ENCODE measurements at regions not wholly inside any gene's neighbourhood (a gene's known extent, or its start where the extent isn't known, plus 50 kb on each side); places are given as distances from the start of the nearest gene placed in this dataset.
"Not testable (repeated sequence)": the region's sequence is repeated elsewhere in the genome, so short reads cannot be mapped to it uniquely, and the experiment has no call there.

- Mint-ChIP-seq H3K27ac (no peak overlapping the region), H3K4me3 (no peak overlapping the region), H3K9me3 (no peaks in the 10 kb centered on the region), H3K36me3 (ENCODE audit: low read depth) (no peaks in the 10 kb centered on the region), H3K27me3 (no peaks in the 10 kb centered on the region), H3K4me1 (no peaks in the 10 kb centered on the region)
- intact Hi-C loops (cut with micrococcal nuclease): no loop called here
- ATAC-seq (ENCODE audit: low read depth) (no peak), DNase-seq (no peak)
- CTCF ChIA-PET: no interaction called here
- POLR2A ChIA-PET: no interaction called here
- no peak for TF ChIP-seq CTCF (IDR thresholded peaks at IDR 0.05)
Measured at GRCh38 chr1:196009362-196009761, 598.9 kb downstream of the KCNT2 start.

GRCh38 chr1:196007763-196008162, 600.5 kb downstream of the KCNT2 start:
- no peak for TF ChIP-seq CTCF (IDR thresholded peaks at IDR 0.05)
- Mint-ChIP-seq H3K27ac (no peak overlapping the region), H3K36me3 (ENCODE audit: low read depth) (no peaks in the 10 kb centered on the region), H3K4me1 (no peaks in the 10 kb centered on the region), H3K9me3 (no peaks in the 10 kb centered on the region), H3K27me3 (no peaks in the 10 kb centered on the region), H3K4me3 (no peak overlapping the region)
- ChIA-PET POLR2A (no interaction called here), CTCF (no interaction called here)
- DNase-seq: no peak
- intact Hi-C loops (cut with micrococcal nuclease): no loop called here
- ATAC-seq (ENCODE audit: low read depth): no peak

GRCh38 chr1:196005426-196005825, 602.8 kb downstream of the KCNT2 start:
- H3K27ac Mint-ChIP-seq: no peak overlapping the region
- no peaks in the 10 kb centered on the region for H3K36me3 Mint-ChIP-seq (ENCODE audit: low read depth)
- H3K4me1 Mint-ChIP-seq: no peaks in the 10 kb centered on the region
- intact Hi-C loops (cut with micrococcal nuclease): no loop called here
- no peaks in the 10 kb centered on the region for H3K27me3 Mint-ChIP-seq
- ATAC-seq (ENCODE audit: low read depth): no peak
- H3K9me3 Mint-ChIP-seq: no peaks in the 10 kb centered on the region
- no peak for DNase-seq
- TF ChIP-seq CTCF (IDR thresholded peaks at IDR 0.05): no peak
- H3K4me3 Mint-ChIP-seq: no peak overlapping the region
- ChIA-PET POLR2A (no interaction called here), CTCF (no interaction called here)

GRCh38 chr1:196004388-196004787, 603.9 kb downstream of the KCNT2 start:
- H3K27me3 Mint-ChIP-seq; DNase-seq; H3K4me1 Mint-ChIP-seq; H3K27ac Mint-ChIP-seq; H3K36me3 Mint-ChIP-seq (ENCODE audit: low read depth); H3K4me3 Mint-ChIP-seq; H3K9me3 Mint-ChIP-seq; ATAC-seq (ENCODE audit: low read depth); POLR2A ChIA-PET; CTCF ChIA-PET; intact Hi-C loops (cut with micrococcal nuclease): not testable (repeated sequence)

GRCh38 chr1:196002906-196003305, 605.3 kb downstream of the KCNT2 start:
- Mint-ChIP-seq H3K27ac (no peak overlapping the region), H3K36me3 (ENCODE audit: low read depth) (no peaks in the 10 kb centered on the region), H3K27me3 (no peaks in the 10 kb centered on the region), H3K4me3 (no peak overlapping the region), H3K4me1 (no peaks in the 10 kb centered on the region), H3K9me3 (no peaks in the 10 kb centered on the region)
- DNase-seq: no peak
- POLR2A ChIA-PET: no interaction called here
- CTCF ChIA-PET: no interaction called here
- intact Hi-C loops (cut with micrococcal nuclease): no loop called here
- no peak for TF ChIP-seq CTCF (IDR thresholded peaks at IDR 0.05)
- no peak for ATAC-seq (ENCODE audit: low read depth)

- H3K36me3 Mint-ChIP-seq (ENCODE audit: low read depth); intact Hi-C loops (cut with micrococcal nuclease); POLR2A ChIA-PET; H3K27ac Mint-ChIP-seq; H3K27me3 Mint-ChIP-seq; H3K4me1 Mint-ChIP-seq; ATAC-seq (ENCODE audit: low read depth); H3K4me3 Mint-ChIP-seq; H3K9me3 Mint-ChIP-seq; CTCF ChIA-PET; DNase-seq: not testable (repeated sequence)
Measured at GRCh38 chr1:196002296-196002695, 605.9 kb downstream of the KCNT2 start.
